Neural progenitor cell (in vitro differentiated cells): ENCODE measurements at regions not wholly inside any gene's neighbourhood (a gene's known extent, or its start where the extent isn't known, plus 50 kb on each side); places are given as distances from the start of the nearest gene placed in this dataset.

ENCODE experiments used
- DNase-seq: peaks from one replicate; pipeline ENCODE4 v3.0.0-alpha.2; 2016; ENCODE audit warnings: low spot score
- H2AFZ ChIP-seq: fragments of 200-600 bp; sonication (generic); replicated peaks from 2 replicates; pipeline ENCODE4 v1.6.1; 2016; ENCODE audit warnings: antibody characterized with exemption
- H3F3A ChIP-seq: fragments of 200-600 bp; sonication (generic); 2 replicates; pipeline ENCODE4 v1.6.1; 2016; ENCODE audit warnings: antibody characterized with exemption, low read depth
- H3K27ac ChIP-seq: fragments of 200-600 bp; sonication (generic); 2 replicates; pipeline ENCODE4 v1.5.1; 2016; ENCODE audit warnings: mild to moderate bottlenecking
- H3K27me3 ChIP-seq: fragments of 200-600 bp; sonication (generic); 2 replicates; pipeline ENCODE4 v1.6.1; 2016; ENCODE audit warnings: mild to moderate bottlenecking, moderate library complexity
- H3K36me3 ChIP-seq: fragments of 200-600 bp; sonication (generic); 2 replicates; pipeline ENCODE4 v1.5.1; 2016
- H3K4me1 ChIP-seq: fragments of 200-600 bp; sonication (generic); 2 replicates; pipeline ENCODE4 v1.6.1; 2016; ENCODE audit warnings: mixed run types
- H3K4me2 ChIP-seq: fragments of 200-600 bp; sonication (generic); 2 replicates; pipeline ENCODE4 v1.6.1; 2016
- H3K4me3 ChIP-seq: fragments of 200-600 bp; sonication (generic); 2 replicates; pipeline ENCODE4 v1.5.1; 2016
- H3K79me2 ChIP-seq: fragments of 200-600 bp; sonication (generic); 2 replicates; pipeline ENCODE4 v1.6.1; 2016; ENCODE audit warnings: low read depth
- H3K9ac ChIP-seq: fragments of 200-600 bp; sonication (generic); 2 replicates; pipeline ENCODE4 v1.6.1; 2016
- H3K9me3 ChIP-seq: fragments of 200-600 bp; sonication (generic); 2 replicates; pipeline ENCODE4 v1.5.1; 2016; ENCODE audit warnings: low read depth
- H4K20me1 ChIP-seq: fragments of 200-600 bp; sonication (generic); 2 replicates; pipeline ENCODE4 v1.6.1; 2016; ENCODE audit warnings: low read depth
- H3K27ac Mint-ChIP-seq: 3 replicates; pipeline ENCODE4 v1.8.0; 2021; ENCODE audit warnings: mixed read lengths
- H3K27me3 Mint-ChIP-seq: 2 replicates; pipeline ENCODE4 v1.8.0; 2022; ENCODE audit warnings: low read depth, mild to moderate bottlenecking, inconsistent platforms, moderate library complexity, mixed read lengths; ENCODE audit not compliant: insufficient read depth
- H3K36me3 Mint-ChIP-seq: 3 replicates; pipeline ENCODE4 v1.8.0; 2021; ENCODE audit warnings: mixed read lengths
- H3K4me1 Mint-ChIP-seq: 3 replicates; pipeline ENCODE4 v1.8.0; 2021; ENCODE audit warnings: mixed read lengths
- H3K4me3 Mint-ChIP-seq: 3 replicates; pipeline ENCODE4 v1.8.0; 2021; ENCODE audit warnings: mild to moderate bottlenecking, moderate library complexity, mixed read lengths
- H3K9me3 Mint-ChIP-seq: 3 replicates; pipeline ENCODE4 v1.8.0; 2020; ENCODE audit warnings: mixed read lengths
- CTCF ChIP-seq: fragments of 200-600 bp; sonication (generic); IDR thresholded peaks from 2 replicates; pipeline ENCODE4 v1.5.1; 2017; ENCODE audit warnings: antibody characterized with exemption, mild to moderate bottlenecking
- EZH2 ChIP-seq: fragments of 200-600 bp; sonication (generic); IDR thresholded peaks from 2 replicates; pipeline ENCODE4 v1.6.1; 2017; ENCODE audit warnings: antibody characterized with exemption, mild to moderate bottlenecking, moderate library complexity
- EZH2phosphoT487 ChIP-seq: fragments of 200-600 bp; sonication (generic); IDR thresholded peaks from 2 replicates; pipeline ENCODE4 v1.6.1; 2017; ENCODE audit warnings: antibody characterized with exemption

DNA sequence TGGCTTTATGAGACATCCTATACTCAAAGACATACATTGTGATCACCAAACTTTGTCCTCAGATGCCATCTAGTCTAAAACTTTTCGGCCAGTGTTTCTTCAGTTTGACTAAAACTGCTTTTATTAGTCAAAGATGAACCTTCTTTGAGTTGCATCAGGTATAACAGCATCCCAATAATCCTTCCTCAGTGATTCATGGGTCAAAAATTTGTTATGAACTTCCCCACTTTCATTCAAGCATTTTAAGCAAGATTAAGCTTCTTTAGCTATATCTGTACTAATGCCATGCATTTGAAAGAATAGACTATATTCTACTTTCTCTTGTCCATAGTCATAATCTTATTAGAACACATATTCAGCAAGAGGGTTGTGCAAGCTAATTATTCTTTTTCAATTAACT is 1070.4 kb upstream of the ADGRL3 start:
- Histone ChIP-seq H3K9me3 (no peaks in the 10 kb centered on the region), H3F3A (no peaks in the 10 kb centered on the region), H3K79me2 (no peaks in the 10 kb centered on the region), H3K4me2 (no peak overlapping the region), H3K27ac (no peak overlapping the region), H3K4me3 (no peak overlapping the region), H3K27me3 (no peaks in the 10 kb centered on the region), H4K20me1 (no peaks in the 10 kb centered on the region), H3K36me3 (no peaks in the 10 kb centered on the region), H3K9ac (no peak overlapping the region), H2AFZ (no peak overlapping the region), H3K4me1 (no peaks in the 10 kb centered on the region)
- Mint-ChIP-seq H3K27ac (no peak overlapping the region), H3K9me3 (no peaks in the 10 kb centered on the region), H3K4me1 (no peaks in the 10 kb centered on the region), H3K4me3 (no peak overlapping the region), H3K27me3 (no peaks in the 10 kb centered on the region), H3K36me3 (no peaks in the 10 kb centered on the region)
- no peak for DNase-seq
- no peak for TF ChIP-seq EZH2phosphoT487
- no peak for TF ChIP-seq CTCF
- TF ChIP-seq EZH2, result no peak

DNA sequence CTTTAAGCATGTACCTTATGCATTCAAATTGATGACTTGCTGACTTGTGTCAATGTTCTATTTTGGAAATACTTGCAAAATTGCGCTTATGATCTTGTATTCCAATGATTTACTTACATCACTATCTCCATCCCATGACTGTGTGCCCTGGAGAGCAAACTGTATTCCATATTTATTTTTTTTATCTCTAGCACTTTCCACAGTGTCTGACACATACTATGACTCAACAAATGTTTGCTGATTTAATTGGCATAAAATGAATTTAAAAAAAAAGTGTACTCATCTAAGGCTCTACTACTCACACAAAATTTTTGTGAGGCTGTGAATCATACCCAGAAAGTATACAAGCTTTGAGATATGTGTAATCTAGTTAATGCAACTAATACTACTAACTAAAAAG is 1066.8 kb upstream of the ADGRL3 start:
- no peak overlapping the region for H2AFZ ChIP-seq
- no peak overlapping the region for H3K9ac ChIP-seq
- no peak overlapping the region for H3K27ac Mint-ChIP-seq
- H4K20me1 ChIP-seq, result no peaks in the 10 kb centered on the region
- H3K27ac ChIP-seq, result no peak overlapping the region
- TF ChIP-seq CTCF (no peak), EZH2 (no peak), EZH2phosphoT487 (no peak)
- no peaks in the 10 kb centered on the region for H3K9me3 Mint-ChIP-seq
- H3K4me1 ChIP-seq, result no peaks in the 10 kb centered on the region
- no peaks in the 10 kb centered on the region for H3K36me3 Mint-ChIP-seq
- H3K27me3 ChIP-seq, result no peaks in the 10 kb centered on the region
- no peaks in the 10 kb centered on the region for H3K79me2 ChIP-seq
- no peaks in the 10 kb centered on the region for H3F3A ChIP-seq
- no peaks in the 10 kb centered on the region for H3K4me1 Mint-ChIP-seq
- H3K4me3 Mint-ChIP-seq, result no peak overlapping the region
- H3K4me3 ChIP-seq, result no peak overlapping the region
- H3K36me3 ChIP-seq, result no peaks in the 10 kb centered on the region
- no peaks in the 10 kb centered on the region for H3K27me3 Mint-ChIP-seq
- no peak overlapping the region for H3K4me2 ChIP-seq
- DNase-seq, result no peak
- H3K9me3 ChIP-seq, result no peaks in the 10 kb centered on the region

GRCh38 chr4:60134099-60134498 is 1066.0 kb upstream of the ADGRL3 start:
- no peaks in the 10 kb centered on the region for H3F3A ChIP-seq
- H3K9ac ChIP-seq, result no peak overlapping the region
- H3K4me2 ChIP-seq, result no peak overlapping the region
- H3K4me3 ChIP-seq, result no peak overlapping the region
- H3K36me3 ChIP-seq, result no peaks in the 10 kb centered on the region
- no peaks in the 10 kb centered on the region for H3K4me1 Mint-ChIP-seq
- no peaks in the 10 kb centered on the region for H3K4me1 ChIP-seq
- no peaks in the 10 kb centered on the region for H4K20me1 ChIP-seq
- H3K27ac Mint-ChIP-seq, result no peak overlapping the region
- H3K9me3 ChIP-seq, result no peaks in the 10 kb centered on the region
- no peak overlapping the region for H3K4me3 Mint-ChIP-seq
- no peak for DNase-seq
- H3K27ac ChIP-seq, result no peak overlapping the region
- no peaks in the 10 kb centered on the region for H3K27me3 Mint-ChIP-seq
- no peak overlapping the region for H2AFZ ChIP-seq
- TF ChIP-seq EZH2 (no peak), EZH2phosphoT487 (no peak), CTCF (no peak)
- no peaks in the 10 kb centered on the region for H3K9me3 Mint-ChIP-seq
- H3K27me3 ChIP-seq, result no peaks in the 10 kb centered on the region
- H3K79me2 ChIP-seq, result no peaks in the 10 kb centered on the region
- H3K36me3 Mint-ChIP-seq, result no peaks in the 10 kb centered on the region

- Mint-ChIP-seq H3K4me1 (no peaks in the 10 kb centered on the region), H3K27ac (no peak overlapping the region), H3K36me3 (no peaks in the 10 kb centered on the region), H3K4me3 (no peak overlapping the region), H3K27me3 (no peaks in the 10 kb centered on the region), H3K9me3 (peaks cover 15% of the 10 kb centered on the region)
- no peaks in the 10 kb centered on the region for H3F3A ChIP-seq
- H4K20me1 ChIP-seq, result no peaks in the 10 kb centered on the region
- no peak overlapping the region for H3K4me2 ChIP-seq
- TF ChIP-seq EZH2phosphoT487, result no peak
- TF ChIP-seq CTCF, result no peak
- no peak for TF ChIP-seq EZH2
- no peak overlapping the region for H3K27ac ChIP-seq
- H3K4me1 ChIP-seq, result no peaks in the 10 kb centered on the region
- no peak overlapping the region for H2AFZ ChIP-seq
- H3K36me3 ChIP-seq, result no peaks in the 10 kb centered on the region
- H3K4me3 ChIP-seq, result no peak overlapping the region
- no peak for DNase-seq
- no peaks in the 10 kb centered on the region for H3K9me3 ChIP-seq
- H3K79me2 ChIP-seq, result no peaks in the 10 kb centered on the region
- H3K27me3 ChIP-seq, result no peaks in the 10 kb centered on the region
- H3K9ac ChIP-seq, result no peak overlapping the region
Measured at GRCh38 chr4:60155088-60155487, 1045.0 kb upstream of the ADGRL3 start.
